IPS-15b (cell line): ENCODE measurements at regions not wholly inside any gene's neighbourhood (a gene's known extent, or its start where the extent isn't known, plus 50 kb on each side); places are given as distances from the start of the nearest gene placed in this dataset.

ENCODE experiments used
- H3K27me3 ChIP-seq: one replicate; pipeline ENCODE4 v1.6.1; 2013; ENCODE audit warnings: low read length; ENCODE audit not compliant: control insufficient read depth, insufficient read depth
- H3K36me3 ChIP-seq: one replicate; pipeline ENCODE4 v1.6.1; 2013; ENCODE audit warnings: low read length; ENCODE audit not compliant: control insufficient read depth, insufficient read depth
- H3K4me1 ChIP-seq: one replicate; pipeline ENCODE4 v1.6.1; 2013; ENCODE audit warnings: mild to moderate bottlenecking, low read length; ENCODE audit not compliant: control insufficient read depth, insufficient read depth
- H3K4me3 ChIP-seq: one replicate; pipeline ENCODE4 v1.5.1; 2013; ENCODE audit warnings: low read depth, low read length
- H3K9ac ChIP-seq: one replicate; pipeline ENCODE4 v1.6.1; 2013; ENCODE audit warnings: low read depth, mild to moderate bottlenecking, low read length
- H3K9me3 ChIP-seq: one replicate; pipeline ENCODE4 v1.6.1; 2013; ENCODE audit warnings: mild to moderate bottlenecking, low read length; ENCODE audit not compliant: control insufficient read depth, insufficient read depth

GRCh38 chr9:82526577-82526976 lies 536.4 kb downstream of the RASEF start:
- no peaks in the 10 kb centered on the region for H3K4me1 ChIP-seq
- no peaks in the 10 kb centered on the region for H3K36me3 ChIP-seq
- H3K27me3 ChIP-seq = no peaks in the 10 kb centered on the region
- H3K9ac ChIP-seq = no peak overlapping the region
- H3K9me3 ChIP-seq = no peaks in the 10 kb centered on the region
- no peak overlapping the region for H3K4me3 ChIP-seq

GRCh38 chr9:82531795-82532194 lies 531.1 kb downstream of the RASEF start:
- Histone ChIP-seq H3K9me3 (no peaks in the 10 kb centered on the region), H3K4me3 (no peak overlapping the region), H3K9ac (no peak overlapping the region), H3K27me3 (no peaks in the 10 kb centered on the region), H3K4me1 (no peaks in the 10 kb centered on the region), H3K36me3 (no peaks in the 10 kb centered on the region)

GRCh38 chr9:82532504-82533180 lies 530.3 kb downstream of the RASEF start:
- H3K9me3 ChIP-seq = no peaks in the 10 kb centered on the region
- no peak overlapping the region for H3K9ac ChIP-seq
- H3K27me3 ChIP-seq = no peaks in the 10 kb centered on the region
- no peaks in the 10 kb centered on the region for H3K4me1 ChIP-seq
- no peaks in the 10 kb centered on the region for H3K36me3 ChIP-seq
- H3K4me3 ChIP-seq = no peak overlapping the region

- Histone ChIP-seq H3K4me3 (no peak overlapping the region), H3K9me3 (no peaks in the 10 kb centered on the region), H3K9ac (no peak overlapping the region), H3K36me3 (no peaks in the 10 kb centered on the region), H3K4me1 (no peaks in the 10 kb centered on the region), H3K27me3 (no peaks in the 10 kb centered on the region)
These were observed 527.4 kb downstream of the RASEF start for GRCh38 chr9:82535432-82535998.

- no peaks in the 10 kb centered on the region for H3K9me3 ChIP-seq
- H3K4me1 ChIP-seq = no peaks in the 10 kb centered on the region
- H3K27me3 ChIP-seq = no peaks in the 10 kb centered on the region
- no peaks in the 10 kb centered on the region for H3K36me3 ChIP-seq
- H3K4me3 ChIP-seq = no peak overlapping the region
- no peak overlapping the region for H3K9ac ChIP-seq
These were observed 524.3 kb downstream of the RASEF start for GRCh38 chr9:82538634-82539033.

- H3K4me3 ChIP-seq = no peak overlapping the region
- no peaks in the 10 kb centered on the region for H3K27me3 ChIP-seq
- H3K4me1 ChIP-seq = no peaks in the 10 kb centered on the region
- H3K9me3 ChIP-seq = no peaks in the 10 kb centered on the region
- H3K9ac ChIP-seq = no peak overlapping the region
- no peaks in the 10 kb centered on the region for H3K36me3 ChIP-seq
These were observed 523.8 kb downstream of the RASEF start for GRCh38 chr9:82539146-82539545.

- H3K9me3 ChIP-seq = no peaks in the 10 kb centered on the region
- H3K4me3 ChIP-seq = no peak overlapping the region
- no peaks in the 10 kb centered on the region for H3K36me3 ChIP-seq
- H3K9ac ChIP-seq = no peak overlapping the region
- H3K4me1 ChIP-seq = no peaks in the 10 kb centered on the region
- H3K27me3 ChIP-seq = no peaks in the 10 kb centered on the region
These were observed 522.9 kb downstream of the RASEF start for GRCh38 chr9:82539856-82540579.

- H3K27me3 ChIP-seq = no peaks in the 10 kb centered on the region
- no peak overlapping the region for H3K9ac ChIP-seq
- no peak overlapping the region for H3K4me3 ChIP-seq
- H3K36me3 ChIP-seq = no peaks in the 10 kb centered on the region
- H3K9me3 ChIP-seq = no peaks in the 10 kb centered on the region
- H3K4me1 ChIP-seq = no peaks in the 10 kb centered on the region
These were observed 519.2 kb downstream of the RASEF start for GRCh38 chr9:82543726-82544125.

- Histone ChIP-seq H3K27me3 (no peaks in the 10 kb centered on the region), H3K4me3 (no peak overlapping the region)
These were observed 516.8 kb downstream of the RASEF start for GRCh38 chr9:82546136-82546535.

GRCh38 chr9:82547995-82548394 lies 514.9 kb downstream of the RASEF start:
- Histone ChIP-seq H3K36me3 (no peaks in the 10 kb centered on the region), H3K27me3 (no peaks in the 10 kb centered on the region), H3K9me3 (no peaks in the 10 kb centered on the region), H3K4me3 (no peak overlapping the region), H3K9ac (no peak overlapping the region), H3K4me1 (peaks cover 2% of the 10 kb centered on the region)

More at GRCh38 chr9:82546136-82546535, 516.8 kb downstream of the RASEF start:
- Histone ChIP-seq H3K36me3 (no peaks in the 10 kb centered on the region), H3K4me1 (no peaks in the 10 kb centered on the region), H3K9me3 (no peaks in the 10 kb centered on the region), H3K9ac (no peak overlapping the region)

GRCh38 chr9:82549174-82549821 lies 513.6 kb downstream of the RASEF start:
- no peaks in the 10 kb centered on the region for H3K9me3 ChIP-seq
- no peaks in the 10 kb centered on the region for H3K36me3 ChIP-seq
- H3K4me3 ChIP-seq = no peak overlapping the region
- no peaks in the 10 kb centered on the region for H3K27me3 ChIP-seq
- no peak overlapping the region for H3K9ac ChIP-seq
- peaks cover 2% of the 10 kb centered on the region for H3K4me1 ChIP-seq
